Naive thymus-derived CD8-positive, alpha-beta T cell (primary cell): ENCODE measurements at regions not wholly inside any gene's neighbourhood (a gene's known extent, or its start where the extent isn't known, plus 50 kb on each side); places are given as distances from the start of the nearest gene placed in this dataset.

Experiments used
- ATAC-seq, 2 donors: fragments of 150-1000 bp; cut with Tn5 transposase in 1 of 2; sonication (Bioruptor Pico), chemical (Tn5 transposase) in 1 of 2; 1 replicate in 1 of 2; 2 replicates in 1 of 2; pipeline ENCODE4 v1.10.0; 2021; ENCODE audit warnings: mild to moderate bottlenecking in 2 of 2, moderate library complexity in 2 of 2
- POLR2A ChIA-PET: fragments of 350-600 bp; sonication (Branson Sonifier 250); formaldehyde crosslinking; loops from one replicate; lab custom pipeline; 2021; ENCODE audit warnings: antibody characterized with exemption; lab: Charles Lee
- DNase-seq, 10 donors: peaks; one replicate each; pipeline versions ENCODE4 v3.0.0 to v3.0.0-alpha.2; 2020 to 2022
- H3K27ac Mint-ChIP-seq, 10 donors: one replicate each; pipeline ENCODE4 v1.8.0; 2020 to 2022; ENCODE audit warnings: mild to moderate bottlenecking in 10 of 10, mixed read lengths in 10 of 10, moderate library complexity in 4 of 10, inconsistent platforms in 1 of 10
- H3K27me3 Mint-ChIP-seq, 5 donors: one replicate each; pipeline ENCODE4 v1.8.0; 2021 to 2022; ENCODE audit warnings: mixed read lengths in 5 of 5
- H3K36me3 Mint-ChIP-seq, 3 donors: one replicate each; pipeline ENCODE4 v1.8.0; 2020 to 2022; ENCODE audit warnings: mixed read lengths in 3 of 3, mild to moderate bottlenecking in 2 of 3, inconsistent platforms in 1 of 3
- H3K4me1 Mint-ChIP-seq, 4 donors: one replicate each; pipeline ENCODE4 v1.8.0; 2021 to 2022; ENCODE audit warnings: mixed read lengths in 4 of 4
- H3K4me3 Mint-ChIP-seq, 10 donors: one replicate each; pipeline ENCODE4 v1.8.0; 2020 to 2022; ENCODE audit warnings: mild to moderate bottlenecking in 10 of 10, mixed read lengths in 10 of 10, moderate library complexity in 6 of 10, inconsistent platforms in 1 of 10
- H3K9me3 Mint-ChIP-seq, 9 donors: one replicate each; pipeline ENCODE4 v1.8.0; 2020 to 2022; ENCODE audit warnings: mixed read lengths in 9 of 9, mild to moderate bottlenecking in 3 of 9, inconsistent platforms in 1 of 9, moderate library complexity in 1 of 9

DNA sequence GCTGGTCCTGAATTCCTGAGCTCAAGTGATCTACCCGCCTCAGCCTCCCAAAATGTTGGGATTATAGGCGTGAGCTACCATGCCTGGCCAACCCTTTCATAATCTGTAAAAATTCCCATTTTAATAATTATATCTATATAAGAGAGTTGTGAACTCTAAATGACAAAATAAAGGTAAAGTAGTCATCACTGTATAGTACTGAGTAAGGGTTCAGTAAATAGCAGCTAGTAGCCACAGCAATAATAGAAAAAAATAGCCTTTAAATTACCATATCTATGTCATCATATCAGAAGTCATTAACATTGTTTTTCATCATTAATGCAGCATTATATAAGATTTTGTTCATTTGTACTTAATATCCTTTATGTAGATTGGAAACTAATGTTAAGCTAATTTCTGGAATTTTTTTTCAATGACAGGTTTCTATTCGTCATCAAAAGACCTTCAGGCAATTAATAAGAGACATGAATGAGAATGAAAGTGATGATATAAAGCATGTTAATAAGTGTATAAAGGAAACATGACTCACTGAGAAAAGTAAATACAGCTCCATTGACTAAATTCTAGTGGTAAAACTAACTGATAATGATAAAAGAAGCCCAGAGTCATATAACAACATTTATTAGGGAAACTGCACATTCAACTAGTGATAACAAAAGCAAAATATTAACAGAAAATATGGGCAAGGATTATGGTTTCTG lies 85.9 kb upstream of the UGT8 start:
- POLR2A ChIA-PET = no interaction called here
- H3K4me1 Mint-ChIP-seq = no peaks in the 10 kb centered on the region
- H3K36me3 Mint-ChIP-seq = no peaks in the 10 kb centered on the region
- no peak overlapping the region for H3K27ac Mint-ChIP-seq
- H3K4me3 Mint-ChIP-seq = no peak overlapping the region
- DNase-seq = no peak
- ATAC-seq = no peak
- H3K27me3 Mint-ChIP-seq = peaks cover 0 to 22% (median 5%) of the 10 kb centered on the region in 5 donors
- H3K9me3 Mint-ChIP-seq = peaks cover 0 to 6% (median 2%) of the 10 kb centered on the region in 9 donors

- H3K4me1 Mint-ChIP-seq = no peaks in the 10 kb centered on the region
- H3K27me3 Mint-ChIP-seq = peaks cover 0 to 5% (median 0%) of the 10 kb centered on the region in 5 donors
- DNase-seq = no peak
- ATAC-seq = no peak
- POLR2A ChIA-PET = no interaction called here
- no peak overlapping the region for H3K27ac Mint-ChIP-seq
- no peak overlapping the region for H3K4me3 Mint-ChIP-seq
- H3K9me3 Mint-ChIP-seq = peaks cover 0 to 23% (median 11%) of the 10 kb centered on the region in 9 donors
- no peaks in the 10 kb centered on the region for H3K36me3 Mint-ChIP-seq
Measured at GRCh38 chr4:114519368-114519767, 79.2 kb upstream of the UGT8 start.

GRCh38 chr4:114527170-114527569 lies 71.4 kb upstream of the UGT8 start:
- no peak for DNase-seq
- ATAC-seq = no peak
- POLR2A ChIA-PET = no interaction called here
- Mint-ChIP-seq H3K4me1 (no peaks in the 10 kb centered on the region), H3K9me3 (peaks cover 0 to 21% (median 9%) of the 10 kb centered on the region in 9 donors), H3K4me3 (no peak overlapping the region), H3K36me3 (peaks cover 0 to 2% (median 0%) of the 10 kb centered on the region in 3 donors), H3K27me3 (peaks cover 6 to 31% (median 15%) of the 10 kb centered on the region in 5 donors), H3K27ac (no peak overlapping the region)

DNA sequence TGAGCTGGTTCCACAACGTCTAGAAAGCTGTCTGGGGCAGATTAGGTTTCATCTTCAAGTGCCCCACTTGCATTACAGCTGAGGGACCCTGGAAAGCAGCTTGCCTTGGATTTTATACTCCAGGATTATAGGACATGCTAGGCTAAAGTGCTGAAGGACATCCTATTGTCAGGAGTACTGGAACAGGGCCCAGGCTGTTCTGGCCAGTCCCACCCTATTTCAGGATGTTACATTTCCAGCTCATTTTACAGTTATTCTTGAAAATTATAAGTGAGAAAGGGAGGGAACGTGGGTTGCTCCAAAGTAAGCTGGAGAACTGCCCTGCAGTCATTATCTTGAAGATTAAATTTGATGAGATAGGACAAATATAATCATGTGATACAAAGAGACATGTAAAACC lies 71.0 kb upstream of the UGT8 start:
- Mint-ChIP-seq H3K9me3 (peaks cover 0 to 20% (median 9%) of the 10 kb centered on the region in 9 donors), H3K27me3 (peaks cover 6 to 31% (median 15%) of the 10 kb centered on the region in 5 donors), H3K36me3 (peaks cover 0 to 2% (median 0%) of the 10 kb centered on the region in 3 donors), H3K4me1 (no peaks in the 10 kb centered on the region), H3K4me3 (no peak overlapping the region), H3K27ac (no peak overlapping the region)
- ATAC-seq (no peak), DNase-seq (no peak)
- POLR2A ChIA-PET = no interaction called here

DNA sequence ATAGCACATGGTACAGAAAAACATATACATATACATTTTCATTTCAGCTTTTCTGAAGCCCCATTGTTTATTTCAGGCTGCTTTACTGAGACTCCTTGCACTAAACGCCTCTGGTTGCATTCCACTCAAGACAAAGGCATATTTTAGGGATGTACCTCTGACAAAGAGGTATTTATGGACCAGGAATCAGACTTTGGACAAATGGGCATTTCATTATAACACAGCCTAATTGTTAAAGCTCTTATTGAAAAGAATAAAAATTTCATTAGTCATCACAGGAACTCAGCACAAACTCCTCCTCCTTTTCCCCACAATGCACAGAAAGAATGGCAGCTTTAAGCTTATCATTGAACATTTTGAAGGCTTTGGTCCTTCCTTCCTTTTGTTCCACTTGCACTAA lies 62.9 kb upstream of the UGT8 start:
- POLR2A ChIA-PET = no interaction called here
- Mint-ChIP-seq H3K27ac (no peak overlapping the region), H3K9me3 (peaks cover 0 to 3% (median 0%) of the 10 kb centered on the region in 9 donors), H3K27me3 (peaks cover 0 to 3% (median 0%) of the 10 kb centered on the region in 5 donors), H3K4me1 (no peaks in the 10 kb centered on the region), H3K4me3 (no peak overlapping the region), H3K36me3 (no peaks in the 10 kb centered on the region)
- ATAC-seq = no peak
- DNase-seq = no peak

DNA sequence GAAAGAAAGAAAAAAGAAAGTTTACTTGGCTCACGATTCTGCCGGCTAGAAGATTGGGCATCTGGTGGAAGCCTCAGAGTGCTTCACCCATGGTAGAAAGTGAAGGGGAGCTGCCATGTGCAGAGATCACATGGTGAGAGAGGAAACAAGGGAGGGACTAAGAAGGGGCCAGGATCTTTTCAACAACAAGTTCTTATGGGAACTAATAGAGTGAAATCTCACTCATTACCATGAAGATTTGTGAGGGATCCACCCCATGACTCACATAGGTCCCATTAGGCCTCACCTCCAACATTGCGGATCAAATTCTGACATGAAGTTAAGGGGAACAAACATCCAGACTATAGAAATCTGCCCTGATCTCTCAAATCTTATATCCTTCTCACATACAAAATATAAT lies 61.3 kb upstream of the UGT8 start:
- ATAC-seq = no peak
- DNase-seq = no peak
- POLR2A ChIA-PET = no interaction called here
- Mint-ChIP-seq H3K27ac (no peak overlapping the region), H3K4me3 (no peak overlapping the region), H3K4me1 (no peaks in the 10 kb centered on the region), H3K27me3 (peaks cover 0 to 3% (median 0%) of the 10 kb centered on the region in 5 donors), H3K36me3 (no peaks in the 10 kb centered on the region), H3K9me3 (peaks cover 0 to 3% (median 0%) of the 10 kb centered on the region in 9 donors)

DNA sequence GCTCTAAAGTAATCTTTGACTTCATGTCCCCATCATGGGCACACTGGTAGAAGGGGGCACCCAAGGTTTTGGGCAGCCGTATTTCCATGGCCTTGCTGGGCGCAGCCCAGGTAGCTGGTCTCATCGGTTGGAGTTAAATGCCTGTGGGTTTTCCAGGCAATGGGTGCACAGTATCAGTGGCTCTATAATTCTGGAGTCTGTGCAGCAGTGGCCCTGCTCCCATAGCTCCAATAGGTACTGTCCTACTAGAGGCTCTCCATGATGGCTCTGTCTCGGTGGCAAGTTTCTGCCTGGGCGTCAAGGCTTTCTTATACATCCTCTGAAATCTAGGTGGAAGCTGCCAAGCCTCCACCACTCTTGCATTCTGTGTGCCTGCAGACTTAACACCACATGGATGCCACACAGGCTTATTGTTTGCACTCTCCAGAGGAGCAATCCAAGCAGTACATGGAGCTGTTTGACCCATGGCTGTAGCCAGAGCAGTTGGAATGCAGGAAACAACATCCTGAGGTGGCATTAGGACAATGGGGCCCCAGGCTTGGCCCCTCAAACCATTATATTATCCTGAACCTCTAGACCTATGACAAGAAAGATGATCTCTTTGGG lies 60.5 kb upstream of the UGT8 start:
- ATAC-seq = peak in 1 of 2 donors; percentile 20
- no peak for DNase-seq
- Mint-ChIP-seq H3K27ac (no peak overlapping the region), H3K36me3 (no peaks in the 10 kb centered on the region), H3K4me3 (no peak overlapping the region), H3K27me3 (peaks cover 0 to 3% (median 0%) of the 10 kb centered on the region in 5 donors), H3K4me1 (no peaks in the 10 kb centered on the region), H3K9me3 (peaks cover 0 to 3% (median 0%) of the 10 kb centered on the region in 9 donors)
- POLR2A ChIA-PET = no interaction called here

DNA sequence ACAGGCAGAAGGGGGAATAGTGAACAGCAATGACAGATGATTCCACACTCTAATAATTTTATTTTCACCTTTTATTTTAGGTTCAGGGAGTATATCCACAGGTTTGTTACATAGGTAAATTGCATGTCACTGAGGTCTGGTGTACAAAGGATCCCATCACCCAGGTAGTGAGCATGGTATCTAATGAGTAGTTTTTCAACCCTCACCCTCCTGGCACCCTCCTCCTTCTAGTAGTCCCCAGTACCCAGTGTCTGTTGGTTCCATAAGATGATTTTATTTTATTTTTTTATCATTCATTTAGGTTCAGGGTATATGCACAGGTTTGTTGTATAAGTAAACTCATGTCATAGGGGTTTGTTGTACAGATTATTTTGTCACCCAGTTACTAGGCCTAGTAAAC lies 58.6 kb upstream of the UGT8 start:
- no peaks in the 10 kb centered on the region for H3K36me3 Mint-ChIP-seq
- no peak for ATAC-seq
- H3K27me3 Mint-ChIP-seq = peaks cover 0 to 3% (median 0%) of the 10 kb centered on the region in 5 donors
- no peak for DNase-seq
- H3K27ac Mint-ChIP-seq = no peak overlapping the region
- peaks cover 0 to 3% (median 0%) of the 10 kb centered on the region in 9 donors for H3K9me3 Mint-ChIP-seq
- no peak overlapping the region for H3K4me3 Mint-ChIP-seq
- POLR2A ChIA-PET = no interaction called here
- H3K4me1 Mint-ChIP-seq = no peaks in the 10 kb centered on the region

GRCh38 chr4:114547340-114548134 lies 51.1 kb upstream of the UGT8 start:
- POLR2A ChIA-PET = no interaction called here
- Mint-ChIP-seq H3K4me3 (no peak overlapping the region), H3K27me3 (peaks cover 0 to 11% (median 1%) of the 10 kb centered on the region in 5 donors), H3K27ac (no peak overlapping the region), H3K4me1 (no peaks in the 10 kb centered on the region), H3K9me3 (peaks cover 0 to 15% (median 3%) of the 10 kb centered on the region in 9 donors), H3K36me3 (no peaks in the 10 kb centered on the region)
- ATAC-seq = no peak
- no peak for DNase-seq
